SW 1271 (cell line): ENCODE measurements at regions not wholly inside any gene's neighbourhood (a gene's known extent, or its start where the extent isn't known, plus 50 kb on each side); places are given as distances from the start of the nearest gene placed in this dataset.
"Not testable (repeated sequence)": the region's sequence is repeated elsewhere in the genome, so short reads cannot be mapped to it uniquely, and the experiment has no call there.

Experiments used
- DNase-seq, 2 experiments: peaks; one replicate each; lab custom pipeline; 2025; lab: John Stamatoyannopoulos, UW

GRCh38 chr9:38342532-38342931, 50.0 kb upstream of the ALDH1B1 start:
- DNase-seq, result no peak

- no peak for DNase-seq
These were observed 50.4 kb upstream of the ALDH1B1 start for GRCh38 chr9:38342096-38342495.

- DNase-seq, result no peak
These were observed 53.0 kb upstream of the ALDH1B1 start for GRCh38 chr9:38339496-38339895.

- DNase-seq, result no peak
These were observed 53.4 kb upstream of the ALDH1B1 start for GRCh38 chr9:38339087-38339486.

- no peak for DNase-seq
These were observed 54.0 kb upstream of the ALDH1B1 start for GRCh38 chr9:38338342-38339018.

- DNase-seq, result no peak
These were observed 54.7 kb upstream of the ALDH1B1 start for GRCh38 chr9:38337706-38338264.

GRCh38 chr9:38337181-38337580, 55.3 kb upstream of the ALDH1B1 start:
- no peak for DNase-seq

GRCh38 chr9:38336341-38336740, 56.2 kb upstream of the ALDH1B1 start:
- DNase-seq, result no peak

- DNase-seq, result no peak
These were observed 56.8 kb upstream of the ALDH1B1 start for GRCh38 chr9:38335686-38336085.

GRCh38 chr9:38334234-38334633, 58.3 kb upstream of the ALDH1B1 start:
- DNase-seq, result no peak

- DNase-seq, result no peak
These were observed 59.5 kb upstream of the ALDH1B1 start for GRCh38 chr9:38333047-38333446.

- no peak for DNase-seq
These were observed 59.9 kb upstream of the ALDH1B1 start for GRCh38 chr9:38332625-38333024.

- DNase-seq, result no peak
These were observed 61.4 kb upstream of the ALDH1B1 start for GRCh38 chr9:38331141-38331540.

GRCh38 chr9:38329968-38330367, 62.5 kb upstream of the ALDH1B1 start:
- no peak for DNase-seq

GRCh38 chr9:38328765-38329164, 63.7 kb upstream of the ALDH1B1 start:
- no peak for DNase-seq

GRCh38 chr9:38326122-38326521, 66.4 kb upstream of the ALDH1B1 start:
- DNase-seq, result no peak

GRCh38 chr9:38324213-38324612, 68.3 kb upstream of the ALDH1B1 start:
- DNase-seq, result not testable (repeated sequence)

GRCh38 chr9:38322937-38323336, 69.6 kb upstream of the ALDH1B1 start:
- DNase-seq, result no peak

GRCh38 chr9:38319496-38320173, 72.9 kb upstream of the ALDH1B1 start:
- DNase-seq, result no peak

- no peak for DNase-seq
These were observed 73.6 kb upstream of the ALDH1B1 start for GRCh38 chr9:38318759-38319495.

GRCh38 chr9:38316166-38316780, 76.2 kb upstream of the ALDH1B1 start:
- no peak for DNase-seq

GRCh38 chr9:38315085-38315595, 77.4 kb upstream of the ALDH1B1 start:
- no peak for DNase-seq
